DND-41 (cell line): ENCODE measurements at regions not wholly inside any gene's neighbourhood (a gene's known extent, or its start where the extent isn't known, plus 50 kb on each side); places are given as distances from the start of the nearest gene placed in this dataset.

Source experiments
- ATAC-seq: fragments of 200-7000 bp; cut with Tn5 transposase; 3 replicates; pipeline ENCODE4 v1.9.1; 2021; ENCODE audit warnings: low read depth; ENCODE audit not compliant: insufficient read depth
- DNase-seq: peaks from one replicate; pipeline ENCODE4 v3.0.0-alpha.2; 2020
- H2AFZ ChIP-seq: 2 replicates; pipeline ENCODE4 v1.6.0; 2012; ENCODE audit warnings: low read depth, low read length
- H3K27ac ChIP-seq: 2 replicates; pipeline ENCODE4 v1.5.1; 2012; ENCODE audit warnings: low read length, inconsistent platforms
- H3K27me3 ChIP-seq: fragments of 200-600 bp; sonication (generic); 2 replicates; pipeline ENCODE4 v1.6.0; 2012; ENCODE audit warnings: low read length, mild to moderate bottlenecking, inconsistent platforms; ENCODE audit not compliant: insufficient read depth, poor library complexity
- H3K36me3 ChIP-seq: 2 replicates; pipeline ENCODE4 v1.5.1; 2012; ENCODE audit warnings: low read length, inconsistent platforms; ENCODE audit not compliant: insufficient read depth
- H3K4me1 ChIP-seq: 2 replicates; pipeline ENCODE4 v1.5.1; 2012; ENCODE audit warnings: mild to moderate bottlenecking, low read length; ENCODE audit not compliant: insufficient read depth
- H3K4me2 ChIP-seq: 2 replicates; pipeline ENCODE4 v1.6.0; 2012; ENCODE audit warnings: mild to moderate bottlenecking, moderate library complexity, low read length, inconsistent platforms; ENCODE audit not compliant: insufficient read depth
- H3K4me3 ChIP-seq, 2 experiments: fragments of 200-600 bp in 1 of 2; shearing (Covaris generic) in 1 of 2; 2 replicates each; pipeline ENCODE4 v1.5.1; 2012 to 2016; ENCODE audit warnings: inconsistent platforms in 2 of 2, low read length in 2 of 2, mild to moderate bottlenecking in 2 of 2, low read depth in 1 of 2, moderate library complexity in 1 of 2
- H3K79me2 ChIP-seq: 2 replicates; pipeline ENCODE4 v1.6.0; 2012; ENCODE audit warnings: low read length, inconsistent platforms; ENCODE audit not compliant: insufficient read depth
- H3K9ac ChIP-seq: 2 replicates; pipeline ENCODE4 v1.6.0; 2012; ENCODE audit warnings: low read depth, mild to moderate bottlenecking, inconsistent platforms, low read length, moderate library complexity
- H3K9me3 ChIP-seq: 2 replicates; pipeline ENCODE4 v1.5.1; 2012; ENCODE audit warnings: low read length, moderate library complexity, mild to moderate bottlenecking, inconsistent platforms; ENCODE audit not compliant: insufficient read depth, severe bottlenecking
- H4K20me1 ChIP-seq: 2 replicates; pipeline ENCODE4 v1.6.0; 2012; ENCODE audit warnings: low read length; ENCODE audit not compliant: insufficient read depth
- EZH2 ChIP-seq: IDR thresholded peaks from 3 replicates; pipeline ENCODE4 v1.6.1; 2012; ENCODE audit warnings: borderline replicate concordance, low read depth, mild to moderate bottlenecking, moderate library complexity, low read length, inconsistent platforms; ENCODE audit not compliant: severe bottlenecking
- TF ChIP-seq, protein P1 (sequence below): IDR thresholded peaks from 2 replicates; pipeline ENCODE4 v1.5.1; 2012; ENCODE audit warnings: borderline replicate concordance, low read length, moderate library complexity, mild to moderate bottlenecking; ENCODE audit not compliant: poor library complexity, severe bottlenecking; ENCODE audit errors: extremely low read depth

GRCh38 chr4:31702326-31702725, 982.2 kb downstream of the PCDH7 start:
- H3K9ac ChIP-seq = no peak overlapping the region
- H3K27me3 ChIP-seq = no peaks in the 10 kb centered on the region
- no peak for DNase-seq
- no peaks in the 10 kb centered on the region for H3K9me3 ChIP-seq
- TF ChIP-seq, protein P1, sequence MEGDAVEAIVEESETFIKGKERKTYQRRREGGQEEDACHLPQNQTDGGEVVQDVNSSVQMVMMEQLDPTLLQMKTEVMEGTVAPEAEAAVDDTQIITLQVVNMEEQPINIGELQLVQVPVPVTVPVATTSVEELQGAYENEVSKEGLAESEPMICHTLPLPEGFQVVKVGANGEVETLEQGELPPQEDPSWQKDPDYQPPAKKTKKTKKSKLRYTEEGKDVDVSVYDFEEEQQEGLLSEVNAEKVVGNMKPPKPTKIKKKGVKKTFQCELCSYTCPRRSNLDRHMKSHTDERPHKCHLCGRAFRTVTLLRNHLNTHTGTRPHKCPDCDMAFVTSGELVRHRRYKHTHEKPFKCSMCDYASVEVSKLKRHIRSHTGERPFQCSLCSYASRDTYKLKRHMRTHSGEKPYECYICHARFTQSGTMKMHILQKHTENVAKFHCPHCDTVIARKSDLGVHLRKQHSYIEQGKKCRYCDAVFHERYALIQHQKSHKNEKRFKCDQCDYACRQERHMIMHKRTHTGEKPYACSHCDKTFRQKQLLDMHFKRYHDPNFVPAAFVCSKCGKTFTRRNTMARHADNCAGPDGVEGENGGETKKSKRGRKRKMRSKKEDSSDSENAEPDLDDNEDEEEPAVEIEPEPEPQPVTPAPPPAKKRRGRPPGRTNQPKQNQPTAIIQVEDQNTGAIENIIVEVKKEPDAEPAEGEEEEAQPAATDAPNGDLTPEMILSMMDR = no peak
- TF ChIP-seq EZH2 = no peak
- H3K4me3 ChIP-seq = no peak overlapping the region
- H4K20me1 ChIP-seq = no peaks in the 10 kb centered on the region
- no peaks in the 10 kb centered on the region for H3K79me2 ChIP-seq
- H3K4me1 ChIP-seq = no peaks in the 10 kb centered on the region
- no peak overlapping the region for H2AFZ ChIP-seq
- H3K27ac ChIP-seq = no peak overlapping the region
- H3K4me2 ChIP-seq = no peak overlapping the region
- H3K36me3 ChIP-seq = no peaks in the 10 kb centered on the region
- ATAC-seq = no peak

DNA sequence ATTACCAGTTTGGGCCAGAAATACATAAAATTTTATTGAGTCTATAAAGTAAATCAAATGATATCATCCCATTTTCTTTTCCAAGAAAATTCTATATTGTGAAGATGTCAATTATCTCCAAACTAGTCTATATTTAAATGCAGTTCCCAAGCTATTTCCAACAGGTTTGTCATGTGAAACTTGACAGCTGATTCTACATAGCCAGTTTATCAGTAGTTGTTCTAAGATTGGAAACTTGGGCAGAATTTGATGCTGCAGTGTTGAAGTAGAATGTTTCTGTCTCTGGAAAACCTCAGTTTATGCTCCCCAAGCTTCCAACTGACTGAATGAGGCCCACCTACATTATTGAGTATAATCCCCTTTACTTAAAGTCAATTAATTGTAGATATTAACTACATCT, 994.1 kb downstream of the PCDH7 start:
- Histone ChIP-seq H3K4me3 (no peak overlapping the region), H3K27me3 (no peaks in the 10 kb centered on the region), H3K9me3 (no peaks in the 10 kb centered on the region), H3K79me2 (no peaks in the 10 kb centered on the region), H3K36me3 (no peaks in the 10 kb centered on the region), H3K4me1 (no peaks in the 10 kb centered on the region), H3K27ac (no peak overlapping the region), H4K20me1 (no peaks in the 10 kb centered on the region), H3K4me2 (no peak overlapping the region), H3K9ac (no peak overlapping the region), H2AFZ (no peak overlapping the region)
- TF ChIP-seq EZH2 = no peak
- TF ChIP-seq, protein P1 = no peak
- no peak for ATAC-seq
- DNase-seq = no peak

GRCh38 chr4:31715302-31715701, 995.1 kb downstream of the PCDH7 start:
- H2AFZ ChIP-seq = no peak overlapping the region
- TF ChIP-seq, protein P1 = no peak
- no peak for TF ChIP-seq EZH2
- no peak overlapping the region for H3K9ac ChIP-seq
- H3K27ac ChIP-seq = no peak overlapping the region
- no peaks in the 10 kb centered on the region for H3K9me3 ChIP-seq
- no peak overlapping the region for H3K4me2 ChIP-seq
- H3K4me1 ChIP-seq = no peaks in the 10 kb centered on the region
- ATAC-seq = no peak
- DNase-seq = no peak
- H3K27me3 ChIP-seq = no peaks in the 10 kb centered on the region
- no peaks in the 10 kb centered on the region for H3K79me2 ChIP-seq
- no peak overlapping the region for H3K4me3 ChIP-seq
- H4K20me1 ChIP-seq = no peaks in the 10 kb centered on the region
- no peaks in the 10 kb centered on the region for H3K36me3 ChIP-seq

GRCh38 chr4:31727030-31727429, 1006.9 kb downstream of the PCDH7 start:
- H3K4me2 ChIP-seq = no peak overlapping the region
- no peaks in the 10 kb centered on the region for H3K79me2 ChIP-seq
- ATAC-seq (no peak), DNase-seq (no peak)
- no peaks in the 10 kb centered on the region for H3K4me1 ChIP-seq
- no peak overlapping the region for H3K4me3 ChIP-seq
- H3K9ac ChIP-seq = no peak overlapping the region
- no peaks in the 10 kb centered on the region for H3K36me3 ChIP-seq
- H2AFZ ChIP-seq = no peak overlapping the region
- no peak overlapping the region for H3K27ac ChIP-seq
- no peaks in the 10 kb centered on the region for H3K9me3 ChIP-seq
- no peaks in the 10 kb centered on the region for H3K27me3 ChIP-seq
- TF ChIP-seq EZH2 = no peak
- TF ChIP-seq, protein P1 = no peak
- no peaks in the 10 kb centered on the region for H4K20me1 ChIP-seq
